AG04449 (cell line): ENCODE measurements at regions not wholly inside any gene's neighbourhood (a gene's known extent, or its start where the extent isn't known, plus 50 kb on each side); places are given as distances from the start of the nearest gene placed in this dataset.

Experiments
- CTCF ChIA-PET: fragments of 350-600 bp; formaldehyde crosslinking; extraction: SDS; loops from one replicate; lab custom pipeline; 2021; ENCODE audit warnings: antibody characterized with exemption; lab: Yijun Ruan, JAX
- POLR2A ChIA-PET: fragments of 400-600, 350-600 bp; formaldehyde crosslinking; extraction: SDS; loops from one replicate; lab custom pipeline; 2020; ENCODE audit warnings: antibody characterized with exemption, inconsistent platforms; lab: Yijun Ruan, JAX
- DNase-seq: peaks from one replicate; pipeline ENCODE4 v3.0.0-alpha.2; 2010; ENCODE audit warnings: low read depth, low spot score
- H3K4me3 ChIP-seq: 2 replicates; pipeline ENCODE4 v1.5.1; 2011; ENCODE audit warnings: low read depth, mild to moderate bottlenecking, control low read depth, low read length
- TF ChIP-seq, protein P1 (sequence below): IDR thresholded peaks from one replicate; pipeline ENCODE4 v1.5.1; 2011; ENCODE audit warnings: mild to moderate bottlenecking, moderate library complexity, low read length, control low read depth, inconsistent platforms; ENCODE audit not compliant: insufficient read depth; ENCODE audit errors: missing control alignments

DNA sequence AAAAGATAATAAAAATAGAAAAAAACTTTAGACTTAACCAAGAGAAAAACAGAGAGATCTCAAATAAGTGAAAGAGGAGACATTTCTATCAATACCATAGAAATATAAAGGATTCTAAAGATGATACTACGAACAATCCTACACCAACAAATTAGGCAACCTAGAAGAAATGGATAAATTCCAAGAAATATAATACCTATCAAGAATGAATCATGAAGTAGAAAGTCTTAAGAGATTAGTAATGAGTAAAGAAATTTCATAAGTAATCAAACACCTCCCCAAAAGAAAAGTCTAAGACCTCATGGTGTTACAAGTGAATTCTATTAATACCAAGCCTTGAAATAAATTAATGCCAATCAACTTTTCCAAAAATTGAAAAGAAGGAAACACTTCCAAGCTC is 1584.5 kb upstream of the MIR17HG start:
- no peak overlapping the region for H3K4me3 ChIP-seq
- TF ChIP-seq, protein P1, sequence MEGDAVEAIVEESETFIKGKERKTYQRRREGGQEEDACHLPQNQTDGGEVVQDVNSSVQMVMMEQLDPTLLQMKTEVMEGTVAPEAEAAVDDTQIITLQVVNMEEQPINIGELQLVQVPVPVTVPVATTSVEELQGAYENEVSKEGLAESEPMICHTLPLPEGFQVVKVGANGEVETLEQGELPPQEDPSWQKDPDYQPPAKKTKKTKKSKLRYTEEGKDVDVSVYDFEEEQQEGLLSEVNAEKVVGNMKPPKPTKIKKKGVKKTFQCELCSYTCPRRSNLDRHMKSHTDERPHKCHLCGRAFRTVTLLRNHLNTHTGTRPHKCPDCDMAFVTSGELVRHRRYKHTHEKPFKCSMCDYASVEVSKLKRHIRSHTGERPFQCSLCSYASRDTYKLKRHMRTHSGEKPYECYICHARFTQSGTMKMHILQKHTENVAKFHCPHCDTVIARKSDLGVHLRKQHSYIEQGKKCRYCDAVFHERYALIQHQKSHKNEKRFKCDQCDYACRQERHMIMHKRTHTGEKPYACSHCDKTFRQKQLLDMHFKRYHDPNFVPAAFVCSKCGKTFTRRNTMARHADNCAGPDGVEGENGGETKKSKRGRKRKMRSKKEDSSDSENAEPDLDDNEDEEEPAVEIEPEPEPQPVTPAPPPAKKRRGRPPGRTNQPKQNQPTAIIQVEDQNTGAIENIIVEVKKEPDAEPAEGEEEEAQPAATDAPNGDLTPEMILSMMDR: no peak
- CTCF ChIA-PET: no interaction called here
- POLR2A ChIA-PET: no interaction called here
- no peak for DNase-seq

DNA sequence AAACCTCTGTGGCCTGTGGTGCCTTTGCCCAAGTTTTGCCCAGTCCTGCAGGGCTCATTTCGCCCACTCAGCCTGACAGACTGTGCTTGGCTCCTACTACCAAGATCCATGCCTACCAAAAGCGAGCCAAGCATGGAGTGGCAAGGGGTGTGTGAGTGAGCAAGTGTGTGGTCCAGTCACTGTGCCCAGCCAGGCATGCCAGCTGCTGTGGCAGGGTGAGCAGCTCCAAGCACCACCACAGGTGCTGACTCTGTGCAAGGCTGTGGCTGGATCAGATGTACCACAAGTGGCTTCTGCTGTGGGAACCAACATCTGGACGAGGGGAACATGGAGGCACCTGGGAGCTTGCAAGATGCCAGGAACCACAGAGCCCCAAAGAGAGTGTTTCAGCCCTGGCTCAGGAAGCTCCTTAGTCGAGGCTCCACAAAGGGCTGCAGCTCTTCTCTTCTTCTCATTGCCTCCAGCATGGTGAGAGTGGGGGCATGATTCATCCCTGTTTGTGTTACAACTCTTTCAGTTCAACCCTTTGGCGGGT is 1564.2 kb upstream of the MIR17HG start:
- ChIA-PET CTCF (no interaction called here), POLR2A (no interaction called here)
- no peak for DNase-seq
- H3K4me3 ChIP-seq: no peak overlapping the region
- TF ChIP-seq, protein P1: no peak

- TF ChIP-seq, protein P1: no peak
- no peak overlapping the region for H3K4me3 ChIP-seq
- no peak for DNase-seq
- CTCF ChIA-PET: no interaction called here
- POLR2A ChIA-PET: no interaction called here
Measured at GRCh38 chr13:89784161-89784809, 1563.2 kb upstream of the MIR17HG start.

GRCh38 chr13:89786531-89786930 is 1561.0 kb upstream of the MIR17HG start:
- H3K4me3 ChIP-seq: no peak overlapping the region
- TF ChIP-seq, protein P1: no peak
- no peak for DNase-seq
- POLR2A ChIA-PET: no interaction called here
- CTCF ChIA-PET: no interaction called here

DNA sequence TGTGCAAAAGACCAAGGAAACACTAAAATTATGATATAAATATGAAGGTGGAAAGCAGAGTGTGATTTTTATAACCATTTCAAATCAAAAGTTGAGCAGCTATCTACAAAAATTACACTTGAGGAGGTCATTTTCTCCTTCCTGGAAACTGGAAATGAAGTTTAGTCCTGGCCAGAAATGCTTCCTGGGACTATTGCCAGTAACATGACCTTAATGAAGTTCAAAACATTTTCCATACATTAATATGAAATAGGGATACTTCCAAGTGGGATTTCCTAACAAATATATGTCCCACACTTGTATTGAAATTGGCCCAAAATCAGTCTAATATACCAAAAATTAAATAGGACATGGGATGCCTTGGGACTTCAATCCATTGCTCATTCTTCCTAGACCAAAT is 1556.8 kb upstream of the MIR17HG start:
- POLR2A ChIA-PET: no interaction called here
- DNase-seq: no peak
- TF ChIP-seq, protein P1: no peak
- no peak overlapping the region for H3K4me3 ChIP-seq
- CTCF ChIA-PET: no interaction called here

DNA sequence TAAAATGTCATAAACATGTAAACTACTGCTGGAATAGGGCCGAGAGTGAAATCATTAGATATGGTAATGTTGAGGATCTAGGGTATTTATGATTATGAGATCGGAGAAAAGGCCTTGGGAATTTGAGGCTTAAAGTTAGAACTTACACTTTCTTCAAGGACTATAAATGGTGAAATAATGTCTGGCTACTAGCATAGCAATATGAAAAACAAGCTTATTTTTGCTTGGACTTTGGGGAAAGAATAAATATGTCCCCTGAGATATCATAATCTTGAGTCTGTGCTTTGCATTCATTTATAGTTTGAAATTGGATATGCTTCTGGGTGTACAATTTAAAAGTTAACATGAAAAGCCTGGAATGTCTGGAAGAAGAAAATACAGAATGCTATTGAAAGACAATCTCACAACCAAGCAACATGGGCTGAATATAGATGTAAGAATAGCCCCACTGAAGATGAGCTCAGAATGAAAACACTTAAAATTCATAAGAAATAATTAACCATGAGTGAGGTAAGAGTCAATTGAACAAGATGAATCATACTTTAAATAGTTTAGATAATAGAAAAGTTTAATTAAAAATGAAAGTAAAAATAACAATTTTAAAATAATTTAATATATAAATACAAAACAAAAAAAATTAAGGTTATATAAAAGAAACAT is 1555.4 kb upstream of the MIR17HG start:
- DNase-seq: no peak
- TF ChIP-seq, protein P1: no peak
- ChIA-PET CTCF (no interaction called here), POLR2A (no interaction called here)
- H3K4me3 ChIP-seq: no peak overlapping the region
